Cardiac muscle cell (in vitro differentiated cells and primary cell): ENCODE measurements at regions not wholly inside any gene's neighbourhood (a gene's known extent, or its start where the extent isn't known, plus 50 kb on each side); places are given as distances from the start of the nearest gene placed in this dataset.

ENCODE experiments used
- DNase-seq, 2 donors: peaks; one replicate each; pipeline versions ENCODE4 v3.0.0 to v3.0.0-alpha.2; 2010 to 2017; ENCODE audit warnings: low read depth in 1 of 2, low spot score in 1 of 2
- H3K27ac ChIP-seq: fragments of 200-600 bp; sonication (generic); 2 replicates; pipeline ENCODE4 v1.5.1; 2016
- H3K27me3 ChIP-seq: fragments of 200-600 bp; sonication (generic); 2 replicates; pipeline ENCODE4 v1.6.0; 2016; ENCODE audit warnings: control low read depth
- H3K36me3 ChIP-seq: fragments of 200-600 bp; sonication (generic); 2 replicates; pipeline ENCODE4 v1.5.1; 2016; ENCODE audit warnings: control low read depth
- H3K4me1 ChIP-seq: fragments of 200-600 bp; sonication (generic); 2 replicates; pipeline ENCODE4 v1.8.1; 2017; ENCODE audit warnings: low read depth, mild to moderate bottlenecking, mixed run types
- H3K4me3 ChIP-seq: fragments of 200-600 bp; sonication (generic); 2 replicates; pipeline ENCODE4 v1.5.1; 2016; ENCODE audit warnings: mild to moderate bottlenecking
- H3K9me3 ChIP-seq: fragments of 200-600 bp; sonication (generic); 2 replicates; pipeline ENCODE4 v1.5.1; 2017; ENCODE audit warnings: low read depth, mild to moderate bottlenecking, control low read depth
- CTCF ChIP-seq: IDR thresholded peaks from 2 replicates; pipeline ENCODE4 v1.5.1; 2012; ENCODE audit warnings: low read depth, mild to moderate bottlenecking, low read length

- DNase-seq = no peak
- no peak overlapping the region for H3K4me3 ChIP-seq
- no peaks in the 10 kb centered on the region for H3K36me3 ChIP-seq
- no peak for TF ChIP-seq CTCF
- H3K27me3 ChIP-seq = no peaks in the 10 kb centered on the region
- no peak overlapping the region for H3K27ac ChIP-seq
- no peaks in the 10 kb centered on the region for H3K4me1 ChIP-seq
- H3K9me3 ChIP-seq = no peaks in the 10 kb centered on the region
Observed at GRCh38 chr2:54394392-54394791, 61.7 kb upstream of the SPTBN1 start.

GRCh38 chr2:54396107-54396506 is 60.0 kb upstream of the SPTBN1 start:
- H3K36me3 ChIP-seq = no peaks in the 10 kb centered on the region
- H3K27ac ChIP-seq = no peak overlapping the region
- DNase-seq = peak in 1 of 2 donors; percentile 77
- TF ChIP-seq CTCF = no peak
- H3K9me3 ChIP-seq = no peaks in the 10 kb centered on the region
- H3K27me3 ChIP-seq = no peaks in the 10 kb centered on the region
- no peak overlapping the region for H3K4me3 ChIP-seq
- H3K4me1 ChIP-seq = no peaks in the 10 kb centered on the region

GRCh38 chr2:54396798-54397197 is 59.3 kb upstream of the SPTBN1 start:
- DNase-seq = no peak
- no peaks in the 10 kb centered on the region for H3K9me3 ChIP-seq
- H3K36me3 ChIP-seq = no peaks in the 10 kb centered on the region
- H3K4me3 ChIP-seq = no peak overlapping the region
- H3K4me1 ChIP-seq = no peaks in the 10 kb centered on the region
- H3K27me3 ChIP-seq = no peaks in the 10 kb centered on the region
- no peak overlapping the region for H3K27ac ChIP-seq
- no peak for TF ChIP-seq CTCF

GRCh38 chr2:54397426-54397825 is 58.7 kb upstream of the SPTBN1 start:
- H3K27me3 ChIP-seq = no peaks in the 10 kb centered on the region
- TF ChIP-seq CTCF = no peak

GRCh38 chr2:54401554-54401953 is 54.6 kb upstream of the SPTBN1 start:
- Histone ChIP-seq H3K27me3 (no peaks in the 10 kb centered on the region), H3K4me1 (no peaks in the 10 kb centered on the region), H3K4me3 (no peak overlapping the region), H3K27ac (no peak overlapping the region), H3K9me3 (no peaks in the 10 kb centered on the region), H3K36me3 (no peaks in the 10 kb centered on the region)
- no peak for TF ChIP-seq CTCF
- DNase-seq = no peak

More at GRCh38 chr2:54397426-54397825, 58.7 kb upstream of the SPTBN1 start:
- Histone ChIP-seq H3K9me3 (no peaks in the 10 kb centered on the region), H3K4me3 (no peak overlapping the region), H3K4me1 (no peaks in the 10 kb centered on the region), H3K27ac (no peak overlapping the region), H3K36me3 (no peaks in the 10 kb centered on the region)
- DNase-seq = no peak

- Histone ChIP-seq H3K4me3 (no peak overlapping the region), H3K27ac (no peak overlapping the region), H3K27me3 (no peaks in the 10 kb centered on the region), H3K4me1 (peaks cover 3% of the 10 kb centered on the region), H3K36me3 (no peaks in the 10 kb centered on the region), H3K9me3 (no peaks in the 10 kb centered on the region)
- no peak for TF ChIP-seq CTCF
- peak in 1 of 2 donors; percentile 90 for DNase-seq
Observed at GRCh38 chr2:54402350-54402749, 53.8 kb upstream of the SPTBN1 start.
